Spinal cord (tissue), 9 donors: ENCODE measurements at regions not wholly inside any gene's neighbourhood (a gene's known extent, or its start where the extent isn't known, plus 50 kb on each side); places are given as distances from the start of the nearest gene placed in this dataset.

Experiments
- DNase-seq, 6 donors: peaks; one replicate each; pipeline versions ENCODE4 v3.0.0 to v3.0.0-alpha.2; 2013 to 2015; ENCODE audit warnings: low spot score in 6 of 6, low read depth in 4 of 6
- H3K27ac ChIP-seq: one replicate; pipeline ENCODE4 v1.5.1; 2013; ENCODE audit warnings: low read depth, low read length, control low read depth
- H3K27me3 ChIP-seq: one replicate; pipeline ENCODE4 v1.6.1; 2013; ENCODE audit warnings: low read length; ENCODE audit not compliant: control insufficient read depth, insufficient read depth
- H3K36me3 ChIP-seq: one replicate; pipeline ENCODE4 v1.6.1; 2013; ENCODE audit warnings: low read length; ENCODE audit not compliant: control insufficient read depth, insufficient read depth
- H3K4me1 ChIP-seq: one replicate; pipeline ENCODE4 v1.6.1; 2013; ENCODE audit warnings: low read length; ENCODE audit not compliant: control insufficient read depth, insufficient read depth
- H3K4me3 ChIP-seq: one replicate; pipeline ENCODE4 v1.5.1; 2013; ENCODE audit warnings: low read depth, low read length, control low read depth
- H3K9me3 ChIP-seq: one replicate; pipeline ENCODE4 v1.6.1; 2013; ENCODE audit warnings: low read length; ENCODE audit not compliant: control insufficient read depth, insufficient read depth
- WGBS: methylation state at CpG from one replicate; pipeline ENCODE4 v1.1.5; 2013; ENCODE audit warnings: missing lambda C conversion rate; ENCODE audit not compliant: insufficient coverage; 5-methylcytosine and 5-hydroxymethylcytosine counted together
- donor health status: healthy.

- no peaks in the 10 kb centered on the region for H3K36me3 ChIP-seq
- no peaks in the 10 kb centered on the region for H3K27me3 ChIP-seq
- 40% methylated on average over 7 of the region's 9 CpGs for WGBS
- no peak for DNase-seq
- no peak overlapping the region for H3K27ac ChIP-seq
- H3K4me3 ChIP-seq, result no peak overlapping the region
- H3K9me3 ChIP-seq, result no peaks in the 10 kb centered on the region
- no peaks in the 10 kb centered on the region for H3K4me1 ChIP-seq
Measured at GRCh38 chr1:175839779-175840669, 96.6 kb upstream of the TNR start.

GRCh38 chr1:175834597-175834996 is 91.2 kb upstream of the TNR start:
- no peaks in the 10 kb centered on the region for H3K36me3 ChIP-seq
- no peak for DNase-seq
- no peaks in the 10 kb centered on the region for H3K4me1 ChIP-seq
- WGBS, result 100% methylated on average over 1 of the region's 1 CpG
- no peaks in the 10 kb centered on the region for H3K27me3 ChIP-seq
- no peak overlapping the region for H3K4me3 ChIP-seq
- no peak overlapping the region for H3K27ac ChIP-seq
- H3K9me3 ChIP-seq, result no peaks in the 10 kb centered on the region

DNA sequence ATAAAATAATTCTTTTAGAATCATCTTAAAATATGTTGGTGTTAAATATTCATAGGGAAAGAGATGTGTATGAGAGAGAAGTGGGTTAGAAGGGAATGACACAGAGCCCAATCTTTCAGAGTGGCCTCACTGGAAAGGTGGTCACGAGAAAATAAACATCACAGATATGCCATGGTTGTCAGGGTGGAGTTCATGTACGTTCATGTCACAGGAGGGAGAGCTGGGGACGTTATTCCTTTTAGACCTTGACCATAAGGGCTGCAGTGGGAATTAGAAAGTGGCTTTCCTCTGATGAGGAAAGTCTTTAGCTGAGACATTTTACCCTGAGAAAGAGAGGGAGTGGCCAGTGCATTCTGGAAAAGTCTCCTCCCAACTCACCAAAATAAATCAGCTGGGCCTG is 90.6 kb upstream of the TNR start:
- Histone ChIP-seq H3K27ac (no peak overlapping the region), H3K4me1 (no peaks in the 10 kb centered on the region), H3K36me3 (no peaks in the 10 kb centered on the region), H3K4me3 (no peak overlapping the region), H3K9me3 (no peaks in the 10 kb centered on the region), H3K27me3 (no peaks in the 10 kb centered on the region)
- no peak for DNase-seq
- 81% methylated on average over 3 of the region's 3 CpGs for WGBS

DNA sequence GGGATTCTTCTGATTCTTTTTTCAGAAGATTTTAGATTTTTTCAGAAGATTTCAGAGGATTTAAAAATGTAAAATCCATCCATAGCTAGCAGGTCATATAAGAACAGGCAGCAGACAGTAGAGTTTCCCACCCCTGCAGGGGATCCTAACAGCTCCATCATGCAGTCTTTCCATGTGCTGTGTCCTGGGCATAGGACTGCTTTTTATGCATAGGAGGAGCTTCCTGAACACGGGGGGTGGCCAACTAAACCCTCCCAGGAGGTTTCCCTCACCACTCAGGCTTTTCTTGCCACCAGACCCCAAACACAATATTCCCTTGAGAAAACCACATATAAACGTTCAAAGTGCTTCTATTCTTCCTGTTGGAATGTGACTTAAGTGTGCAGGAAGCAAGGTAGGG is 90.1 kb upstream of the TNR start:
- no peaks in the 10 kb centered on the region for H3K27me3 ChIP-seq
- H3K4me1 ChIP-seq, result no peaks in the 10 kb centered on the region
- H3K36me3 ChIP-seq, result no peaks in the 10 kb centered on the region
- H3K4me3 ChIP-seq, result no peak overlapping the region
- no peak overlapping the region for H3K27ac ChIP-seq
- no peak for DNase-seq
- WGBS, result no CpG with 5 or more reads among the region's 2 CpGs
- no peaks in the 10 kb centered on the region for H3K9me3 ChIP-seq

GRCh38 chr1:175830500-175830899 is 87.1 kb upstream of the TNR start:
- Histone ChIP-seq H3K9me3 (peaks cover 4% of the 10 kb centered on the region), H3K27ac (no peak overlapping the region), H3K4me3 (no peak overlapping the region), H3K4me1 (no peaks in the 10 kb centered on the region), H3K36me3 (no peaks in the 10 kb centered on the region), H3K27me3 (no peaks in the 10 kb centered on the region)
- DNase-seq, result no peak

GRCh38 chr1:175829845-175830244 is 86.5 kb upstream of the TNR start:
- H3K4me3 ChIP-seq, result no peak overlapping the region
- H3K36me3 ChIP-seq, result no peaks in the 10 kb centered on the region
- peaks cover 4% of the 10 kb centered on the region for H3K9me3 ChIP-seq
- no peak for DNase-seq
- no peaks in the 10 kb centered on the region for H3K27me3 ChIP-seq
- H3K4me1 ChIP-seq, result no peaks in the 10 kb centered on the region
- no peak overlapping the region for H3K27ac ChIP-seq
- WGBS, result no CpG with 5 or more reads among the region's 1 CpG

DNA sequence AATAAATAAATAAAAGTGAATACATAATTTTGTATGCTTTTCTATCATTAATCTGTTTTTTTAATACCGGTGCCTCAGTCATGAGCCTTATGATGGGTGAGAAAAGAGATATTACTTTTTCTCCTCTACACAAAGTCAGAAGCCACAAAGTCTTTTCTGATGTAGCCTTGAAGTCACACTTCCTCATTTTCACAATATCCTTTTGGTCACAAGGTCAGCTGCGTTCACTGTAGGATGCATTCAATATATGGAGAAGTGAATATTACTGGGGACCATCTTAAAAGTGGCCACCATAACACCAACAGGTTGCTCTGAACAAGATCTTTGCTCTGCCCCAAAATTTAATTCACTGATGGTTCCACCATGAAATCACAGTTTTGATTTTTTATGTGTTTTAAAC is 83.3 kb upstream of the TNR start:
- Histone ChIP-seq H3K9me3 (peaks cover 4% of the 10 kb centered on the region), H3K27ac (no peak overlapping the region), H3K36me3 (no peaks in the 10 kb centered on the region), H3K27me3 (no peaks in the 10 kb centered on the region), H3K4me1 (no peaks in the 10 kb centered on the region), H3K4me3 (no peak overlapping the region)
- DNase-seq, result no peak
- no CpG with 5 or more reads among the region's 2 CpGs for WGBS

DNA sequence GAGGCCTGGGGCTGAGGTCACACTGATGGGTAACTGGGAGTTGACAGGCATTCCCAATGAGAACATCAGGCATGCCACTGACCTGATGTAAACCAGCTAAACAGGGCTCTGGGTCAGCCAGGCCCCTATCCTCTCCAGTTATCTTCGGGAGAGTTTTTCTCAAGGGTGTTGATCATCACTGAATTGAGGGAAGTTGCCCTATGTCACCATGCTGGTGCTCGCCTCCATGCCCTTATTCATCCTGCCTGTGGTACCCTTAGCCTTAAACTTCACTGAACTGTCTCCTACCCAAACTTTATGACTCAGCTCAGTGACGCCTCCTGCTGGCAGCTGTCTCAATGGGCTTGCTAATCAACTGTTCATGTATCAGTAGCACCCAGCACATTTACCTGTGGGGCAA is 80.7 kb upstream of the TNR start:
- DNase-seq, result no peak
- Histone ChIP-seq H3K36me3 (no peaks in the 10 kb centered on the region), H3K27ac (no peak overlapping the region), H3K4me3 (no peak overlapping the region), H3K4me1 (no peaks in the 10 kb centered on the region), H3K27me3 (no peaks in the 10 kb centered on the region), H3K9me3 (peaks cover 4% of the 10 kb centered on the region)
- 76% methylated on average over 3 of the region's 3 CpGs for WGBS

GRCh38 chr1:175823406-175823805 is 80.0 kb upstream of the TNR start:
- no peaks in the 10 kb centered on the region for H3K4me1 ChIP-seq

GRCh38 chr1:175822580-175822979 is 79.2 kb upstream of the TNR start:
- no CpG with 5 or more reads among the region's 2 CpGs for WGBS
- no peaks in the 10 kb centered on the region for H3K27me3 ChIP-seq
- H3K27ac ChIP-seq, result no peak overlapping the region
- DNase-seq, result no peak
- H3K36me3 ChIP-seq, result no peaks in the 10 kb centered on the region
- no peak overlapping the region for H3K4me3 ChIP-seq
- peaks cover under 1% of the 10 kb centered on the region for H3K9me3 ChIP-seq
- H3K4me1 ChIP-seq, result no peaks in the 10 kb centered on the region

More at GRCh38 chr1:175823406-175823805, 80.0 kb upstream of the TNR start:
- Histone ChIP-seq H3K36me3 (no peaks in the 10 kb centered on the region), H3K27me3 (no peaks in the 10 kb centered on the region), H3K27ac (no peak overlapping the region), H3K9me3 (peaks cover 4% of the 10 kb centered on the region), H3K4me3 (no peak overlapping the region)
- no peak for DNase-seq
